Pancreas (tissue), 10 donors: ENCODE measurements at regions not wholly inside any gene's neighbourhood (a gene's known extent, or its start where the extent isn't known, plus 50 kb on each side); places are given as distances from the start of the nearest gene placed in this dataset.
A peak's percentile ranks its signal among the peaks of the same experiment; 100 is the strongest.
"Not testable (repeated sequence)": the region's sequence is repeated elsewhere in the genome, so short reads cannot be mapped to it uniquely, and the experiment has no call there.

Source experiments
- ATAC-seq, 4 donors: fragments of 200-7000 bp; cut with Tn5 transposase; one replicate each; pipeline versions ENCODE4 v1.8.0 to v1.9.1; 2020; ENCODE audit warnings: mild to moderate bottlenecking in 4 of 4, moderate library complexity in 4 of 4
- DNase-seq, 6 donors: peaks; one replicate each; pipeline ENCODE4 v3.0.0-alpha.2; 2020
- FAIRE-seq: peaks from 2 replicates; lab custom pipeline; 2012; peaks lifted over from hg19 to GRCh38; lab: Jason Lieb, UNC
- H3K27ac ChIP-seq, 4 donors: fragments of 200-600 bp; sonication (generic); 1 replicate in 3 of 4; 2 replicates in 1 of 4; pipeline versions ENCODE4 v1.5.0 to v1.8.0; 2020
- H3K27me3 ChIP-seq, 4 donors: fragments of 200-600 bp; one replicate each; pipeline ENCODE4 v1.8.0; 2021
- H3K36me3 ChIP-seq, 3 donors: fragments of 200-600 bp; sonication (generic) in 1 of 3; one replicate each; pipeline versions ENCODE4 v1.5.0 to v1.8.0; 2020 to 2021
- H3K4me1 ChIP-seq, 3 donors: fragments of 200-600 bp; one replicate each; pipeline ENCODE4 v1.8.0; 2021
- H3K4me3 ChIP-seq, 4 donors: fragments of 200-600 bp; sonication (generic) in 2 of 4; one replicate each; pipeline versions ENCODE4 v1.5.0 to v1.8.0; 2020 to 2021
- H3K9me3 ChIP-seq, 4 donors: fragments of 200-600 bp; one replicate each; pipeline ENCODE4 v1.8.0; 2021
- WGBS, 2 donors: extraction: QIAGEN DNeasy Blood & Tissue Kit; methylation state at CpG; one replicate each; pipeline ENCODE4 v1.1.7; 2013; 5-methylcytosine and 5-hydroxymethylcytosine counted together
- intact Hi-C, 3 donors: fragments of 100-400 bp; cut with DNase I; formaldehyde crosslinking; loops; one replicate each; pipeline versions ENCODE4 v1.11.1 to v1.14.2; 2022
- TF ChIP-seq, protein P1 (sequence below), 4 donors: fragments of 200-600 bp; sonication (generic) in 3 of 4; IDR thresholded peaks; one replicate each; pipeline versions ENCODE4 v1.5.0 to v1.8.0; 2021; ENCODE audit warnings: antibody characterized with exemption in 4 of 4
- donor health status: healthy with polysubstance abuse.
- donor health status: DM: no; HTN: no; CAD: no; lungs with moderate emphysema.
- donor health status: DM: no; HTN: no; CAD: no.
- donor health status: control.
- donor health status: control.
- donor health status: Bipolar disorder and iron deficiency.
- donor health status: DM: yes; HTN: yes; CAD: no.
- donor health status: DM: no; HTN: no; CAD: no.
- donor health status: DM: no; HTN: no; CAD: no.
- donor health status: DM: yes; HTN: yes; CAD: no.

DNA sequence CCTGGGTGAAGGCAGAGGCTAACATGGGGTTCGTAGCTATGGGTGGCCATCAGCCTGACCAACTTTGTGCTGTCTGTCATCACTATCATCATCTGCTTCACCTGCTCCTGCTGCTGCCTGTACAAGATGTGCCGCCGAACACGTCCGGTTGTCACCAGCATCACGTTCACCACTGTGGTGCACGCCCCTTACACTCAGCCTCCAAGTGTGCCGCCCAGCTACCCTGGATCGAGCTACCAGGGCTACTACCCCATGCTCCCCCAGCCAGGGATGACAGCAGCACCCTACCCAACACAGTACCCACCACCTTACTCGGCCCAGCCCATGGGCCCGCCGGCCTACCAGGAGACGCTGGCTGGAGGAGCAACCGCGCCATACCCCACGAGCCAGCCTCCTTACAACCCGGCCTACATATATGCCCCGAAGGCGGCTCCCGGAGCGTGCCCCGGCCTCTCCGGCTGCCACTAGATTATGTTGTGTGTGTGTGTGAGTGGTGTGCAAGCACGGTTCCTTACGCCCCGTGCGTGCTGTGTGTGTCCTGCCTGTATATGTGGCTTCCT lies 213.4 kb upstream of the XIST start:
- intact Hi-C loops: no loop called here
- no peak for FAIRE-seq
- ATAC-seq: no peak
- no peaks in the 10 kb centered on the region for H3K4me1 ChIP-seq
- DNase-seq: peak in 1 of 6 donors; percentile 63
- H3K4me3 ChIP-seq: no peak overlapping the region
- 95 to 96% methylated on average over 27 of the region's 27 CpGs for WGBS, 2 donors
- no peaks in the 10 kb centered on the region for H3K36me3 ChIP-seq
- TF ChIP-seq, protein P1, sequence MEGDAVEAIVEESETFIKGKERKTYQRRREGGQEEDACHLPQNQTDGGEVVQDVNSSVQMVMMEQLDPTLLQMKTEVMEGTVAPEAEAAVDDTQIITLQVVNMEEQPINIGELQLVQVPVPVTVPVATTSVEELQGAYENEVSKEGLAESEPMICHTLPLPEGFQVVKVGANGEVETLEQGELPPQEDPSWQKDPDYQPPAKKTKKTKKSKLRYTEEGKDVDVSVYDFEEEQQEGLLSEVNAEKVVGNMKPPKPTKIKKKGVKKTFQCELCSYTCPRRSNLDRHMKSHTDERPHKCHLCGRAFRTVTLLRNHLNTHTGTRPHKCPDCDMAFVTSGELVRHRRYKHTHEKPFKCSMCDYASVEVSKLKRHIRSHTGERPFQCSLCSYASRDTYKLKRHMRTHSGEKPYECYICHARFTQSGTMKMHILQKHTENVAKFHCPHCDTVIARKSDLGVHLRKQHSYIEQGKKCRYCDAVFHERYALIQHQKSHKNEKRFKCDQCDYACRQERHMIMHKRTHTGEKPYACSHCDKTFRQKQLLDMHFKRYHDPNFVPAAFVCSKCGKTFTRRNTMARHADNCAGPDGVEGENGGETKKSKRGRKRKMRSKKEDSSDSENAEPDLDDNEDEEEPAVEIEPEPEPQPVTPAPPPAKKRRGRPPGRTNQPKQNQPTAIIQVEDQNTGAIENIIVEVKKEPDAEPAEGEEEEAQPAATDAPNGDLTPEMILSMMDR (IDR thresholded peaks at IDR 0.05): no peak
- H3K27me3 ChIP-seq: no peaks in the 10 kb centered on the region
- no peak overlapping the region for H3K27ac ChIP-seq
- no peaks in the 10 kb centered on the region for H3K9me3 ChIP-seq

DNA sequence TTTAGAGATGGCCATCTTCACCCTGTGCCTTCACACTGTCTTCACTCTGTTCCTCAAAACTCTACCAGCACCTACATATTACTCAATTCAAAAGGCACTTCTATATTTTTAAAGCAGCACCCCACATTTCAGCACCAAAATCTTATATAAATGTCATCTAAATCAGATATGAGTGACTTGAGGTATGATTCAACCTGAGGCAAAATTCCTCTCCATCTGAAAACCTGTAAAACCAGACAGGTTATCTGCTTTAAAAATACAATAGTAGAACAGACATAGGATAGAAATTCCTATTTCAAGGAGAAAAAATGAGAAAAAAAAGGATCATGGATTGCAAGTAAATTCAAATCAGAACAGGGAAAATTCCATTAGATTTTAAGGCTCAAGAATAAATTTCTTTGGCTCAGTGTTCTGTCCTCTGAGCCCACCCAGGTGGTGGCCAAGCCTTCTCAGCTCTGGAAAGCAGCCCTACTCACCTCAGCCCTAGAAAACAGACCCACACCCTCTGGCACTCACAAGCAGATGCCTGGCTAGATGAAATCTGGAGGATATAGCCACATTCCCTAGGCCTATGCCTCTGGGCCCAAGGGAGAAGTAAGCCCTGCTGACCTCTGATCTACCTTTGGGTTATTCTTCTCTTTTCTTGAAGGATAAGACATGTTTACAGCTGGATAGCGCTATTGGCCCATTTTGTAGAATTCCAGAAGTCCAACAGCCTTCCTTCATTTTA lies 211.1 kb upstream of the XIST start:
- DNase-seq: no peak
- Histone ChIP-seq H3K9me3 (no peaks in the 10 kb centered on the region), H3K27ac (no peak overlapping the region), H3K36me3 (no peaks in the 10 kb centered on the region), H3K4me3 (no peak overlapping the region), H3K27me3 (no peaks in the 10 kb centered on the region), H3K4me1 (no peaks in the 10 kb centered on the region)
- WGBS, 2 donors: 100% methylated on average over 1 of the region's 1 CpG
- ATAC-seq: no peak
- TF ChIP-seq, protein P1 (IDR thresholded peaks at IDR 0.05): no peak
- FAIRE-seq: no peak
- intact Hi-C loops: no loop called here

DNA sequence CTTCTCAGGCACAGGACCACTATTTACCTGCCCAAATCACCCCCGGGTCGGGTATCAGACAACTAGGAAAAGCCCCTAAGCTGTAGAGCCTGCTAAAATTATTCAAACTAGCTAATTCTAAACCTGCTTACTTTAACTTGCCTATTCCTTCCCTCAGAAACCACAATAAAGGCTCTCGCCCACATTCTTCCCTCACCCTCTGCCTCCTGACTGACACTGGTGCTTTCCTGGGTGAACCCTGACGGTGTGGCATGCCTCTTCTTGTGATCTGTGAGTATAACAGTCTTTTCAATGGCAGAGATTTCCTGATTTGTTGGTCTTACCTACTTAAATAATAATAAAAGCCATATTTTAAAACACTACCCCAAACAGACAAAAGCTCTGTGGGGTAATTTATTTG lies 209.4 kb upstream of the XIST start:
- Histone ChIP-seq H3K9me3 (no peaks in the 10 kb centered on the region), H3K27ac (no peak overlapping the region), H3K4me1 (no peaks in the 10 kb centered on the region), H3K4me3 (no peak overlapping the region), H3K36me3 (no peaks in the 10 kb centered on the region), H3K27me3 (no peaks in the 10 kb centered on the region)
- FAIRE-seq (no peak), DNase-seq (no peak), ATAC-seq (no peak)
- WGBS, 2 donors: 80 to 85% methylated on average over 4 of the region's 4 CpGs
- intact Hi-C loops: no loop called here
- TF ChIP-seq, protein P1 (IDR thresholded peaks at IDR 0.05): no peak

DNA sequence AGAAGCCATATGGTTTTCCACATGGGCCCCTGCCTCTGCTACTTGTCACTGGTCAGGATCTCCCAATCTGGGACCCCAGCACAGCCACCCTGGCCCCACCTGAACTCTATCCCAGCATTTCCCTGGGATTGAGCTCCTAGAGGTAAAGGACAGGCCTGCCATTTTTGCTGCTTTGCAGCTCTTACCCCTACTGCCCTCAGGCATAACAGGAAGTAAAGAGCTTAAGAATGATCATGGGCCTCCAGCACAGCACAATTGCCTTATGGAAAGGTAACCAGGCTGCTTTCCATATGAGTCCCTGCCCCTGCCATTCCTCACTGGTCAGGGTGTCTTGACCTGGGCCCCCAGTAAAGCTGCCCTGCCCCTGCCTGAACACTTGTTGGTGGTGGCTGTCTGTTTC lies 196.6 kb upstream of the XIST start:
- no peak for DNase-seq
- H3K9me3 ChIP-seq: peaks cover 0 to 4% (median 0%) of the 10 kb centered on the region in 4 donors
- no peaks in the 10 kb centered on the region for H3K27me3 ChIP-seq
- no peak overlapping the region for H3K4me3 ChIP-seq
- no peak for ATAC-seq
- H3K27ac ChIP-seq: no peak overlapping the region
- TF ChIP-seq, protein P1 (IDR thresholded peaks at IDR 0.05): no peak
- no peak for FAIRE-seq
- H3K36me3 ChIP-seq: no peaks in the 10 kb centered on the region
- no peaks in the 10 kb centered on the region for H3K4me1 ChIP-seq
- intact Hi-C loops: no loop called here

DNA sequence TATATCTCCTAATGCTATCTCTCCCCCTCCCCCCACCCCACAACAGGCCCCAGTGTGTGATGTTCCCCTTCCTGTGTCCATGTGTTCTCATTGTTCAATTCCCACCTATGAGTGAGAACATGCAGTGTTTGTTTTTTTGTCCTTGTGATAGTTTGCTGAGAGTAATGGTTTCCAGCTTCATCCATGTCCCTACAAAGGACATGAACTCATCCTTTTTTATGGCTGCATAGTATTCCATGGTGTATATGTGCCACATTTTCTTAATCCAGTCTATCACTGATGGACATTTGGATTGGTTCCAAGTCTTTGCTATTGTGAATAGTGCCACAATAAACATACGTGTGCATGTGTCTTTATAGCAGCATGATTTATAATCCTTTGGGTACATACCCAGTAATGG lies 181.6 kb upstream of the XIST start:
- H3K9me3 ChIP-seq, H3K27me3 ChIP-seq, FAIRE-seq, DNase-seq, H3K4me1 ChIP-seq, ATAC-seq, intact Hi-C loops, H3K36me3 ChIP-seq, H3K27ac ChIP-seq, H3K4me3 ChIP-seq: not testable (repeated sequence)
- no CpG with 5 or more reads among the region's 1 CpG for WGBS, 2 donors

DNA sequence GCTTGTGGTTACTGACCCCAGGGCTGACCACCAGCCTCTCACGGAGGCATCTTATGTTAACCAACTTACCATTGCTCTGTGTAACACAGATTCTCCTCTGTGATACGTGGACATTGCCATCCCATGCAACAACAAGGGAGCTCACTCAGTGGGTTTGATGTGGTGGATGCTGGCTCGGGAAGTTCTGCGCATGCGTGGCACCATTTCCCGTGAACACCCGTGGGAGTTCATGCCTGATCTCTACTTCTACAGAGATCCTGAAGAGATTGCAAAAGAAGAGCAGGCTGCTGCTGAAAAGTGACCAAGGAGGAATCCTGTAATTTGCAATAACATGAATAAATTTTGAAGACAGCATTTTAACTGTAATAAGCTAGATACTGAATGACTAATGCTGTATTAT lies 179.0 kb upstream of the XIST start:
- H3K4me3 ChIP-seq, intact Hi-C loops, FAIRE-seq, H3K27ac ChIP-seq, H3K4me1 ChIP-seq, DNase-seq, H3K36me3 ChIP-seq, H3K27me3 ChIP-seq, H3K9me3 ChIP-seq, ATAC-seq: not testable (repeated sequence)
- whole genome bisulfite sequencing, 2 donors: 79 to 90% methylated on average over 7 of the region's 7 CpGs

DNA sequence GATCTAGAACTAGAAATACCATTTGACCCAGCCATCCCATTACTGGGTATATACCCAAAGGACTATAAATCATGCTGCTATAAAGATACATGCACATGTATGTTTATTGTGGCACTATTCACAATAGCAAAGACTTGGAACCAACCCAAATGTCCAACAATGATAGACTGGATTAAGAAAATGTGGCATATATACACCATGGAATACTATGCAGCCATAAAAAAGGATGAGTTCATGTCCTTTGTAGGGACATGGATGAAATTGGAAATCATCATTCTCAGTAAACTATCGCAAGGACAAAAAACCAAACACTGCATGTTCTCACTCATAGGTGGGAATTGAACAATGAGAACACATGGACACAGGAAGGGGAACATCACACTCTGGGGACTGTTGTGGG lies 178.3 kb upstream of the XIST start:
- ATAC-seq, intact Hi-C loops, FAIRE-seq: not testable (repeated sequence)

DNA sequence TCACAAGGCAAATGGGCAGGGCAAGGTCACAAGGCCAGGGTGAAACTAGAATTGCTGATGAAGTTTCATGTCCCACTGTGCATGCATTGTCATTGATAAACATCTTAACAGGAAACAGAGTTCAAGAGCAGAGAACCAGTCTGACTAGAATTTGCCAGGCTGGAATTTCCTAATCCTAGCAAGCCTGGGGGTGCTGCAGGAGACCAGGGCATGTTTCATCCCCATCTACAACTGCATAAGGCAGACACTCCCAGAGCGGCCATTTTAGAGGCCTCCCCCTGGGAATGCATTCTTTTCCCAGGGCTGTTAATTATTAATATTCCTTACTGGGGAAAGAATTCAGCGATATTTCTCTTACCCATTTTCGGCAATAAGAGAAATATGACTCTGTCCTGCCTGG lies 172.6 kb upstream of the XIST start:
- H3K4me1 ChIP-seq, intact Hi-C loops, H3K36me3 ChIP-seq, H3K4me3 ChIP-seq, ATAC-seq, H3K27ac ChIP-seq, FAIRE-seq, H3K27me3 ChIP-seq, H3K9me3 ChIP-seq, DNase-seq: not testable (repeated sequence)
- WGBS, 2 donors: 94 to 98% methylated on average over 3 of the region's 3 CpGs

More for the DNA sequence above, 178.3 kb upstream of the XIST start:
- H3K4me3 ChIP-seq, DNase-seq, H3K27me3 ChIP-seq, H3K36me3 ChIP-seq, H3K27ac ChIP-seq, H3K9me3 ChIP-seq, H3K4me1 ChIP-seq: not testable (repeated sequence)
- no CpG with 5 or more reads among the region's 1 CpG for WGBS, 2 donors
